ENCODE measurements at regions not wholly inside any gene's neighbourhood (a gene's known extent, or its start where the extent isn't known, plus 50 kb on each side); places are given as distances from the start of the nearest gene placed in this dataset.

DNA sequence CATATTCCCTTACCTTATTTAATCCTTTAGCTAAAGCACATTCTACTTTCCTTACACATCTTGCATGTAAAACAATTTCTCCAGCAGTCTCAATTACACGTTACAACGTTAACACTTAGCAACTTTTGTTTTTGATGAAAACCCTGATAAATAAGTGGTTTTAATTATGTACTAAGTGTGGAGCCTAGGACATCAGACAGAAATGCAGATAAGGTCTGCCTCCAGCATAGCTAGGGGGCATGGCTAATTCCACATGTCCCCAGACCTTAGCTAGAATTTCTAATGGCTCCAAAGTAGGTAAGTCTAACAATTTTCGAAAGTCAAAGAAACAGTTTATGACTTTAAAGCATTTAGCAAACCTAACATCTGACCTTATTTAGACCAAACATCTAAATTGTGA is 77.4 kb upstream of the TERB2 start:
- TF ChIP-seq CTCF (IDR thresholded peaks at IDR 0.05; ENCODE audit: poor library complexity, severe bottlenecking) (no peak), REST (IDR thresholded peaks at IDR 0.05; ENCODE audit: borderline replicate concordance) (no peak), EZH2 (IDR thresholded peaks at IDR 0.05; ENCODE audit: borderline replicate concordance, insufficient read depth, low read length, poor library complexity, severe bottlenecking) (no peak), RAD21 (conservative IDR thresholded peaks at IDR 0.05) (no peak), MXI1 (conservative IDR thresholded peaks at IDR 0.05; ENCODE audit: poor library complexity, severe bottlenecking) (no peak), POLR2AphosphoS5 (IDR thresholded peaks at IDR 0.05) (no peak)

All from neural cell (in vitro differentiated cells).